HepG2 (cell line): ENCODE measurements at regions not wholly inside any gene's neighbourhood (a gene's known extent, or its start where the extent isn't known, plus 50 kb on each side); places are given as distances from the start of the nearest gene placed in this dataset.
A peak's percentile ranks its signal among the peaks of the same experiment; 100 is the strongest.

Experiments
- CERS6 ChIP-seq: sonication (generic); formaldehyde crosslinking; IDR thresholded peaks from 2 replicates; pipeline ENCODE4 v1.5.0; 2020; ENCODE audit warnings: missing genetic modification reagents
- FOXA3 ChIP-seq: IDR thresholded peaks from 2 replicates; pipeline ENCODE4 v1.6.1; 2016; ENCODE audit warnings: missing genetic modification reagents, missing compliant biosample characterization
- HNF4G ChIP-seq, 2 experiments: sonication (generic) in 1 of 2; formaldehyde crosslinking in 1 of 2; IDR thresholded peaks; 2 replicates each; pipeline versions ENCODE4 v1.4.0 to v1.6.1; 2011 to 2020; ENCODE audit warnings: borderline replicate concordance in 2 of 2, low read depth in 2 of 2, mild to moderate bottlenecking in 2 of 2, low read length in 1 of 2, missing genetic modification reagents in 1 of 2, moderate library complexity in 1 of 2
- HNRNPH1 ChIP-seq: fragments of 200-400 bp; formaldehyde crosslinking; optimal IDR thresholded peaks from 2 replicates; pipeline ENCODE3; 2017; ENCODE audit warnings: mild to moderate bottlenecking, low read depth, low read length
- JDP2 ChIP-seq: sonication (generic); formaldehyde crosslinking; IDR thresholded peaks from 2 replicates; pipeline ENCODE4 v1.8.1; 2022; ENCODE audit warnings: missing genetic modification reagents, borderline replicate concordance
- KIAA2018 ChIP-seq: sonication (generic); formaldehyde crosslinking; IDR thresholded peaks from 2 replicates; pipeline ENCODE4 v1.5.0; 2020; ENCODE audit warnings: mild to moderate bottlenecking, missing genetic modification reagents, borderline replicate concordance
- PLSCR1 ChIP-seq: sonication (generic); formaldehyde crosslinking; IDR thresholded peaks from 2 replicates; pipeline ENCODE4 v1.5.0; 2020; ENCODE audit warnings: missing genetic modification reagents, mild to moderate bottlenecking, borderline replicate concordance
- SP140L ChIP-seq: sonication (generic); formaldehyde crosslinking; IDR thresholded peaks from 2 replicates; pipeline ENCODE4 v1.4.0; 2020; ENCODE audit warnings: missing genetic modification reagents, borderline replicate concordance
- USF2 ChIP-seq, 2 experiments: sonication (generic) in 1 of 2; formaldehyde crosslinking in 1 of 2; IDR thresholded peaks; 2 replicates each; pipeline versions ENCODE4 v1.5.1 to v1.6.1; 2011 to 2020; ENCODE audit warnings: borderline replicate concordance in 1 of 2, low read depth in 1 of 2, low read length in 1 of 2, mild to moderate bottlenecking in 1 of 2, missing genetic modification reagents in 1 of 2, moderate library complexity in 1 of 2
- ZMAT5 ChIP-seq: sonication (generic); formaldehyde crosslinking; IDR thresholded peaks from 2 replicates; pipeline ENCODE4 v1.5.0; 2020; ENCODE audit warnings: mild to moderate bottlenecking, low read depth, missing genetic modification reagents, borderline replicate concordance
- ZNF337 ChIP-seq: sonication (generic); formaldehyde crosslinking; IDR thresholded peaks from 2 replicates; pipeline ENCODE4 v1.5.1; 2020; ENCODE audit warnings: missing genetic modification reagents, low read depth, mild to moderate bottlenecking, borderline replicate concordance
- ZNF556 ChIP-seq: sonication (generic); formaldehyde crosslinking; IDR thresholded peaks from 2 replicates; pipeline ENCODE4 v1.4.0; 2020; ENCODE audit warnings: mild to moderate bottlenecking, missing genetic modification reagents, borderline replicate concordance

GRCh38 chr12:115088995-115089841 is 405.2 kb upstream of the TBX3 start (continued):
- TF ChIP-seq KIAA2018 (CRISPR knock-in tag): no peak
- no peak for TF ChIP-seq ZNF337 (CRISPR knock-in tag)
- no peak for TF ChIP-seq CERS6 (CRISPR knock-in tag)
- peak; percentile 93 for TF ChIP-seq FOXA3 (CRISPR knock-in tag)
- TF ChIP-seq PLSCR1 (CRISPR knock-in tag): no peak
- TF ChIP-seq JDP2 (CRISPR knock-in tag): no peak; the same call in 1 of the 2 replicates
- no peak for TF ChIP-seq SP140L (CRISPR knock-in tag)
- TF ChIP-seq HNRNPH1: no peak
- peak; percentile 74; the same call in 1 of the 2 replicates for TF ChIP-seq HNF4G (IDR thresholded peaks at IDR 0.05; ENCODE audit: borderline replicate concordance, low read depth, low read length)
- TF ChIP-seq HNF4G (CRISPR knock-in tag; IDR thresholded peaks at IDR 0.05; ENCODE audit: borderline replicate concordance, low read depth): peak; percentile 49; the same call in 1 of the 2 replicates
- peak; percentile 71; the same call in 1 of the 2 replicates for TF ChIP-seq ZNF556 (CRISPR knock-in tag)
- TF ChIP-seq ZMAT5 (CRISPR knock-in tag): no peak
- TF ChIP-seq USF2 (IDR thresholded peaks at IDR 0.05; ENCODE audit: low read depth, low read length): no peak
- TF ChIP-seq USF2 (CRISPR knock-in tag; IDR thresholded peaks at IDR 0.05; ENCODE audit: borderline replicate concordance): no peak
